ENCODE measurements at regions not wholly inside any gene's neighbourhood (a gene's known extent, or its start where the extent isn't known, plus 50 kb on each side); places are given as distances from the start of the nearest gene placed in this dataset.

- no peak for DNase-seq (ENCODE audit: low read depth)
Measured at GRCh38 chr5:51034222-51034901, 348.9 kb upstream of the ISL1 start.

GRCh38 chr5:51039424-51040329, 343.6 kb upstream of the ISL1 start:
- DNase-seq (ENCODE audit: low read depth) = no peak

- DNase-seq (ENCODE audit: low read depth) = no peak
Measured at GRCh38 chr5:51043745-51044144, 339.5 kb upstream of the ISL1 start.

- DNase-seq (ENCODE audit: low read depth) = no peak
Measured at GRCh38 chr5:51047369-51047768, 335.9 kb upstream of the ISL1 start.

GRCh38 chr5:51053361-51053760, 329.9 kb upstream of the ISL1 start:
- no peak for DNase-seq (ENCODE audit: low read depth)

GRCh38 chr5:51060953-51061352, 322.3 kb upstream of the ISL1 start:
- no peak for DNase-seq (ENCODE audit: low read depth)

GRCh38 chr5:51072937-51073336, 310.3 kb upstream of the ISL1 start:
- no peak for DNase-seq (ENCODE audit: low read depth)

- no peak for DNase-seq (ENCODE audit: low read depth)
Measured at GRCh38 chr5:51082741-51083140, 300.5 kb upstream of the ISL1 start.

- DNase-seq (ENCODE audit: low read depth) = no peak
Measured at GRCh38 chr5:51091816-51092215, 291.4 kb upstream of the ISL1 start.

- DNase-seq (ENCODE audit: low read depth) = no peak
Measured at GRCh38 chr5:51095486-51095885, 287.8 kb upstream of the ISL1 start.

GRCh38 chr5:51096859-51097258, 286.4 kb upstream of the ISL1 start:
- no peak for DNase-seq (ENCODE audit: low read depth)

- no peak for DNase-seq (ENCODE audit: low read depth)
Measured at GRCh38 chr5:51099173-51099853, 283.9 kb upstream of the ISL1 start.

GRCh38 chr5:51104556-51104955, 278.7 kb upstream of the ISL1 start:
- no peak for DNase-seq (ENCODE audit: low read depth)

- DNase-seq (ENCODE audit: low read depth) = no peak
Measured at GRCh38 chr5:51109786-51110410, 273.4 kb upstream of the ISL1 start.

GRCh38 chr5:51131266-51131665, 252.0 kb upstream of the ISL1 start:
- no peak for DNase-seq (ENCODE audit: low read depth)

GRCh38 chr5:51138164-51138563, 245.1 kb upstream of the ISL1 start:
- DNase-seq (ENCODE audit: low read depth) = no peak

GRCh38 chr5:51148437-51148836, 234.8 kb upstream of the ISL1 start:
- no peak for DNase-seq (ENCODE audit: low read depth)

- DNase-seq (ENCODE audit: low read depth) = no peak
Measured at GRCh38 chr5:51156222-51156621, 227.0 kb upstream of the ISL1 start.

- DNase-seq (ENCODE audit: low read depth) = no peak
Measured at GRCh38 chr5:51156838-51157237, 226.4 kb upstream of the ISL1 start.

GRCh38 chr5:51159164-51159563, 224.1 kb upstream of the ISL1 start:
- no peak for DNase-seq (ENCODE audit: low read depth)

GRCh38 chr5:51159606-51160005, 223.6 kb upstream of the ISL1 start:
- no peak for DNase-seq (ENCODE audit: low read depth)

- no peak for DNase-seq (ENCODE audit: low read depth)
Measured at GRCh38 chr5:51162245-51162644, 221.0 kb upstream of the ISL1 start.

All from CMK (cell line).